ENCODE measurements at regions not wholly inside any gene's neighbourhood (a gene's known extent, or its start where the extent isn't known, plus 50 kb on each side); places are given as distances from the start of the nearest gene placed in this dataset.

GRCh38 chr2:237150186-237150585, 64.5 kb downstream of the COPS8 start:
- no peak overlapping the region for H3K4me3 ChIP-seq (replicated peaks in 1 of 2; ENCODE audit: low read depth in 2 of 2, low read length in 2 of 2)
- DNase-seq (ENCODE audit: low read depth in 2 of 2) = no peak
- no peak for TF ChIP-seq CTCF (IDR thresholded peaks at IDR 0.05; ENCODE audit: low read depth, low read length)

GRCh38 chr2:237150831-237151375, 65.2 kb downstream of the COPS8 start:
- H3K4me3 ChIP-seq (replicated peaks in 1 of 2; ENCODE audit: low read depth in 2 of 2, low read length in 2 of 2) = no peak overlapping the region
- no peak for DNase-seq (ENCODE audit: low read depth in 2 of 2)
- no peak for TF ChIP-seq CTCF (IDR thresholded peaks at IDR 0.05; ENCODE audit: low read depth, low read length)

- no peak for DNase-seq (ENCODE audit: low read depth in 2 of 2)
- TF ChIP-seq CTCF (IDR thresholded peaks at IDR 0.05; ENCODE audit: low read depth, low read length) = no peak
- no peak overlapping the region for H3K4me3 ChIP-seq (replicated peaks in 1 of 2; ENCODE audit: low read depth in 2 of 2, low read length in 2 of 2)
Measured at GRCh38 chr2:237152361-237152760, 66.7 kb downstream of the COPS8 start.

GRCh38 chr2:237153181-237153580, 67.5 kb downstream of the COPS8 start:
- DNase-seq (ENCODE audit: low read depth in 2 of 2) = no peak
- no peak for TF ChIP-seq CTCF (IDR thresholded peaks at IDR 0.05; ENCODE audit: low read depth, low read length)
- H3K4me3 ChIP-seq (replicated peaks in 1 of 2; ENCODE audit: low read depth in 2 of 2, low read length in 2 of 2) = no peak overlapping the region

GRCh38 chr2:237154082-237154638, 68.5 kb downstream of the COPS8 start:
- H3K4me3 ChIP-seq (replicated peaks in 1 of 2; ENCODE audit: low read depth in 2 of 2, low read length in 2 of 2) = no peak overlapping the region
- TF ChIP-seq CTCF (IDR thresholded peaks at IDR 0.05; ENCODE audit: low read depth, low read length) = peak; percentile 89
- DNase-seq (ENCODE audit: low read depth in 2 of 2) = peak; percentile 83

GRCh38 chr2:237154884-237155851, 69.5 kb downstream of the COPS8 start:
- DNase-seq (ENCODE audit: low read depth in 2 of 2) = no peak

More at GRCh38 chr2:237154884-237155851, 69.5 kb downstream of the COPS8 start:
- no peak overlapping the region for H3K4me3 ChIP-seq (replicated peaks in 1 of 2; ENCODE audit: low read depth in 2 of 2, low read length in 2 of 2)
- TF ChIP-seq CTCF (IDR thresholded peaks at IDR 0.05; ENCODE audit: low read depth, low read length) = no peak
